Amygdala (tissue), 56 donors: ENCODE measurements at regions not wholly inside any gene's neighbourhood (a gene's known extent, or its start where the extent isn't known, plus 50 kb on each side); places are given as distances from the start of the nearest gene placed in this dataset.

Experiments used
- DNase-seq, 56 donors: peaks; one replicate each; lab custom pipeline; 2025; lab: John Stamatoyannopoulos, UW

DNA sequence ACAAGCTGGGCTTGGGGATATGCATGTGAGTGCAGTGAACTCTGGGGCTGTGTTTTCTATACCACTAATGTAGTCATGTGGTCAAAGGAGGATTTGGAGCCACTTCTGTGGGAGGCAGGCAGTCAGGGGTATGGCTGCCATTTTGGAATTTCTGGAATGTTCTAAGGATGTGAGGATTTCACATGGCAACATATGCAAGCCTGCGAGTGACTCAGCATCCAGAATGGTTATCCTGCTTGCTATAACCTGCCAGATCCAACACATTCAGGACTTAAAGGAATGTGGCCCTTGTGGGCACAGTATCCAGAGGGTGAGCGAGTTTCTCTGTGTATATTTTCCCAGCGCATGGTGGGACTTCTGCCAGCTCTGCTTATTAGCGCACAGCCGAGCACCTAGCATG is 249.2 kb upstream of the PWP1 start:
- no peak for DNase-seq

DNA sequence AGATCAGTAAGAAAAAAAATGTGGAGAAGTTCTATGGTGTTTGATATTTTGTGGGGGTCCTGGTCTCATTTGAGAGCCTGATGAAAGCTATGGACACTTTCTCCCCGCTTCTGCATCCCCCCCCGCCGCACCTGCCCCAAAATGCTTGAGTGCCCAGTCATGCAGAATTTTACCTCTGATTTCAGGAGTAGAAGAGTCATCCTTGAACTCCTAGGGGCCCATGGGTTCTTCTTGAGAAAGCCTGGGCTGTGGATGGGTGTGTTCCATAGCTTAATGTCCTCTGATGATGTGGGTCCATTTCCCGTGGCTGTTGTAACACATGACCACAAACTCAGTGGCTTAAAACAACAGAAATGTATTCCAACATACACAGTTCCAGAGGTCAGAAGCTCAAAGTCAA is 248.8 kb upstream of the PWP1 start:
- no peak for DNase-seq

DNA sequence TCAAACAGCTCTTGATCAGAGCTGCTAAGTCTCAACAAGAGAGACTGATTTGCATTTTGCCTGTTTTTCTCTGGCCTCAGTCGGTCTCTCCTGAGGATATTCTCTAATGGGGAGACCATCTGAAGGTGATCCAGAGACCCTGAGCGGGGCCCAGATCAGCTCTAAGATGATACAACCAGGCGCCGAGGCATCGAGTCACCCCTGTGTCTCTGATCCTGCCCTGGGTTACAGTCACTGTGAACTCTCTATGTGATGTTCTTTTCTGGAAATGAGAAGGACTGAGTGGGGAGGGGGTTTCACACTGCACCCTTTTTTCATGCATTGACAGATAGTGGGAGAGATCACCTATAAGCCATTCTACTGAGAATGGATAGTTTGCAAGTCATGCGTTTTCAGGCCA is 247.6 kb upstream of the PWP1 start:
- DNase-seq, result no peak

GRCh38 chr12:107439026-107439738 is 246.4 kb upstream of the PWP1 start:
- no peak for DNase-seq

DNA sequence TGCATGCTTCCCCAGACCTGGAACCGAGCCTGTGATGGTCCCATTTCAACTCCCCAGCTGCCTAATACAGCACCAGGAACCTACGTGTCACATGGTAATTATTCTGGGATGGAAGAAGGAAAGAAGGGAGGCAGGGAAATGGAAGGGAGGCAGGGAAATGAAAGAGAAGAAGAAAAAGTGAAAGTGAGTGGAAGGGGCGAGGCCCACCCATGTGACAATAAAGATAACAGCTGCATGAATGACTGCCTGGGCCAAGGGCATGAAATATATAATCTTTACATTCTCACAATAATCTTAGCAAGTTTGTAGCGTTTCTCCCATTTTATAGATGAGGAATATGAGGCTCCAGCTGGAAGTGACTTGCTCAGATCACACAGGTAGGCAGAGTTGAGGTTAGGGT is 245.0 kb upstream of the PWP1 start:
- DNase-seq, result no peak

GRCh38 chr12:107441665-107442300 is 243.8 kb upstream of the PWP1 start:
- DNase-seq, result no peak

GRCh38 chr12:107442326-107442987 is 243.1 kb upstream of the PWP1 start:
- no peak for DNase-seq

- DNase-seq, result no peak
Observed at GRCh38 chr12:107443320-107444090, 242.1 kb upstream of the PWP1 start.

- no peak for DNase-seq
Observed at GRCh38 chr12:107444771-107445170, 240.8 kb upstream of the PWP1 start.

DNA sequence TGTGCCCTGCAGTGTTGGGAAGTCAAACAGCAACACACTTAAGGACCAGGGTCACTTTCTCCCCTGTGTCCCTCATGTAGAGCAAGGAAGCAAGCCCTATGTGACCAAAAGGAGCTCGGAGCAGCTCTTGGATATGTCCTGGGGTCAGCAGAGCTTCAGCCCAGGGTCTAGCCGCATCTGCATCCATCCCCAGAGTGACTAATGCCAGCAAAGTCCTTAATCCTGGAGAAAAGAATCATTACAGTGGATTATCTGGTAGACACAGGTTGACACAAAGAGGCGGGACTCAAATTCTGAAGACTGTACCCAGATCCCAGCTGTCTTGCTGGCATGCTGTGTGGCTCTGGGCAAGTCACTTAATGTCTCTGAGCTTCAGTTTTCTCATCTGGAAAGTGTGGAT is 239.1 kb upstream of the PWP1 start:
- DNase-seq, result no peak

DNA sequence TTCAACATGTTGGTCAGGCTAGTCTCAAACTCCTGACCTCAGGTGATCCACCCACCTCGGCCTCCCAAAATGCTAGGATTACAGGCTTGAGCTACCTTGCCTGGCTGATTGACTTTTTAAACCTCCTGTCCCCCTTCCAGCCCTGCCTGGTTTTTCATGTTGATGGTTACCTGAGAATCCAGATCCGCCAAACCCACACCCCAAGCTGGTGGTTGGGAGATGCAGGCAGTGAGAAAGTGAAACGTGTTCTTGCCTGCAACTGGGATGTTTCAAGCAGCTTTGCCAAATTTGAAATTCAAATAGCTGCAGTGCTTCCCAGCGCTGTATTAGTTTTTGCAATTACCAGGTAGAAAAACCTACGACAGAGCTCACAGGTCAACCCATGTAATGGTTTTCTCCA is 238.3 kb upstream of the PWP1 start:
- no peak for DNase-seq

DNA sequence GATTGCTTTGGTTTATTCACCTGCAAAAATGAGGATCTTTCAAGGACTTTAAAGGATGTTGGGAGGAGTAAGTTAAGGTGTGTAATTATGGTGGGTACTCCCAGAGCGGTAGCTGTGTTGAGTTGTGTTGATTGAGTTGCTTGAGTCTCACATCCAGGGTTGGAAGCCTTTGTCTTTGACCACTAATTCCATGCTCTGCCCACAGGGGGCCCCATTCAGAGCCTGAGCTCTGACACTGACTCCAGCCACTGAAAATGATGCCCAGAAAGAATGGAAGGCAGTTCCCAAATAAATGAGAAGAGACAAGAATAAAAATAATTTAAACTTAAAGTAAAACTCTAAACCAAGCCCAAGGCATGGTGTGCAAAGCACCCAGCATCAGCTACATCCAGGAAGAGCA is 237.4 kb upstream of the PWP1 start:
- no peak for DNase-seq

GRCh38 chr12:107449891-107450290 is 235.7 kb upstream of the PWP1 start:
- DNase-seq, result no peak

DNA sequence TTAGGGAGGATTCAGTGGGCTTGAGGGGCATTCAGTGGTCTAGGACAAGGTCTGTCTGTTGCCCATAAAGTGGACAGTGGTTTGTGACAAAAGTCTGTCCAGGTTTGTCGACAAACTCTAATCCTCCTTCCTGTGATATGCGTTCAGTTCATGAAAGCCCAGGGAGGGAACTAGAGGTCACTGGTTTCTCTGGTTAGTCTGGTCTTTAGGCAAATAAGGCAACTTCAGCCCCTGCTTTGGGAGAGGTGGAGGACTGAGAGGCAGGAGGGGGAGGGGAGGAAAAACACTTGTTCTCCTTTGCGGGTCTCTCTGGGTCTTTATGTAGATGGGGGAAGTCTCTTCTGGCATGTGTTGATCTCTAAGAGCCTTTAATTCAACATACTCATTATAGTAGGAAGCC is 235.1 kb upstream of the PWP1 start:
- DNase-seq, result no peak

GRCh38 chr12:107451246-107451645 is 234.4 kb upstream of the PWP1 start:
- no peak for DNase-seq

GRCh38 chr12:107454109-107454830 is 231.3 kb upstream of the PWP1 start:
- DNase-seq, result no peak

DNA sequence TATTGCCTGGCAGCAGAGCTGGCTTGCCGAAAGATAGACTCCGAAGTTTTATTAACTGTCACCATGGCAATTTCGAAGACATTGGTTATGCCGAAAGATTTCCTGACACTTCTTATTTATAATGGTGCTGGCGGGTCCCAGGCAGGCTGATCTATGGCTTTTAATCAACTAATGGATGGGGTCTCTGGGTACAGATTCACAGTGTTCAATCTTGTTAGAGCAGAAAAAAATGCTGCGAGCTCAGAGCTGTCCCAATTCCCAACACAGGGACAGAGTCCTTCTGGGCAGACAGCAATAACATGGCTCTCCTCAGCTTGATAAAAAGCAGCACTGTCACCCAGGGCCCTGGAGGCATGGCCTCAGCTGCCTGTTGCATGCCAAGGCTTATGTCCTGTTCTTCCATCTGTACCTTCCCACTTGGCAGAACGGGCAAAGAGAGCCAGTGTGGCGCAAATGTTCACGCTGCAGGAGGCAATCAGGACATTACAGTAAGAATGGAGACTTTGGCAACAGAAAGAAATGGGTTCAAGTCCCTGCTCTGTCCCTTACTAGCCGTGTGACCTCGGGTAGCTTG is 228.2 kb upstream of the PWP1 start:
- no peak for DNase-seq

DNA sequence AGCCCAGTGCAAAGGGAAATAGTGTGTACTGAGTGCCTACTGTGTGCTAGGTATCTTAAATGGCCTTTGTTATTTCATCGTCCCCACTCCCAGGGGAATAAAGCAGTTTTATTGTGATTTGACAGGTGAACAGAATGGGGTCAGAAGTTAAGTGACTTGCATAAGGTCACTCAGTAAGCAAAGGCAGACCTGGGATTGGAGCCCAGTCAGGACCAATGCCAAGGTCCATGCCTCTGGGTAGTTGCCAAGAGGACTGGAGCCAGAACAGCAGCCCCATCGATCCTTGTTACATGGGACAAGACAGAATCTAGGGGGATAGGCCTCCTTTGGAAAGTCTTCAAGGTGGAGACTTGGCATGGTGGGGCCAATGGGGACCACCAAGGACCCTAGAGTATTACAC is 227.4 kb upstream of the PWP1 start:
- peak in 4 of 56 donors; percentile 0 to 3 (median 0) for DNase-seq

DNA sequence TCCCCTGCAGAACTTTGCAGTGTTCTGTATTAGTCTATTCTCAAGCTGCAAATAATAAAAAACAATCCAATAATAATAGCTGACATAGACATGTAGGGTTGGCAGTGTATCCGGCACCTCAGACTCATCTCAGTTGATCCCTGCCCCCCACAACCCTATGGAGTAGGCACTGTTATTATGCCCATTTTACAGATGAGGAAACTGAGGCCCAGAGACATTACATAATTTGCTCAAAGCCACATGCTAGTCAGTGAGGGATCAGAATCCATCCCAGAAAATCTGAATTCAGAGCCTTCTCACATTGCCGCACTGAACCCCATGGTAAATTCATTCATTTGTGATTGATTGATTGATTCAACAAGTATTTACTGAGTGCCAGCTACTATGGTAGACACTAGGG is 226.6 kb upstream of the PWP1 start:
- no peak for DNase-seq

DNA sequence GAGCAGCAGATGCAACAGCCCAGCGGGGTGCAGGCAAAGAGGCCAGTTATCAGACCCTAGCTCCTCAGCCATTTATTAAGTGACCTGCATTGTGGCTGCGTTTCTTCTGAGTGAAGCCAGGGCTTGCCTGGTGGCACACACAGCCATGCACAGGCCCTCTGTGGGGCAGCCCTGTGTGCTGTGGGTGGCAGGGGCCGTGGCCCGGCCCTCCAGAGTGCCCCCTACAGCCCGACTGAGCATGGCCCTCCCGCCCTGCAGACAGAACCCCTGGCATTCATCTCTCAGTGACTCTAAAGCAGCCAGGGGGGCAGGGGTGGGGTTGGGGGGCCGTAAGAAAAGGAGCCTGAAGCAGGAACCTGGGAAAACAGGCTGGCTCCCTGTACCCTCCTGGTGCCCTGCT is 226.0 kb upstream of the PWP1 start:
- DNase-seq, result no peak
